ENCODE measurements at regions not wholly inside any gene's neighbourhood (a gene's known extent, or its start where the extent isn't known, plus 50 kb on each side); places are given as distances from the start of the nearest gene placed in this dataset.

GRCh38 chr15:72998226-72998625, 54.0 kb upstream of the NEO1 start:
- ATAC-seq (ENCODE audit: low read depth), result no peak
- Histone ChIP-seq H3K4me2 (replicated peaks; ENCODE audit: low read depth, low read length, poor library complexity, severe bottlenecking) (no peak overlapping the region), H3K9me3 (ENCODE audit: control extremely low read depth in 1 of 3, control insufficient read depth in 2 of 3, insufficient read depth in 1 of 3, low read length in 2 of 3) (no peaks in the 10 kb centered on the region), H3K36me3 (replicated peaks in 1 of 2; ENCODE audit: control extremely low read depth in 1 of 2, control insufficient read depth in 1 of 2, extremely low read depth in 1 of 2, insufficient read depth in 2 of 2, low read length in 1 of 2) (no peaks in the 10 kb centered on the region), H3K9ac (ENCODE audit: low read length) (no peak overlapping the region), H3K4me3 (ENCODE audit: control extremely low read depth in 1 of 5, extremely low read depth in 1 of 5, insufficient read depth in 1 of 5, low read depth in 2 of 5, low read length in 4 of 5) (no peak overlapping the region), H2AFZ (ENCODE audit: insufficient read depth, low read depth, low read length, poor library complexity, severe bottlenecking) (no peak overlapping the region), H4K20me1 (ENCODE audit: control insufficient read depth, insufficient read depth, low read length, poor library complexity, severe bottlenecking) (no peaks in the 10 kb centered on the region), H3K27ac (ENCODE audit: low read length in 2 of 2) (no peak overlapping the region), H3K4me1 (ENCODE audit: control insufficient read depth in 2 of 2, insufficient read depth in 2 of 2, low read length in 2 of 2) (no peaks in the 10 kb centered on the region), H3K27me3 (replicated peaks in 1 of 4; ENCODE audit: control extremely low read depth in 1 of 4, control insufficient read depth in 3 of 4, insufficient read depth in 4 of 4, low read length in 3 of 4) (peaks cover 0 to 3% (median 0%) of the 10 kb centered on the region in 4 experiments), H3K79me2 (ENCODE audit: control insufficient read depth, insufficient read depth, low read length) (no peaks in the 10 kb centered on the region)
- intact Hi-C loops (cut with micrococcal nuclease), result no loop called here
- POLR2A ChIA-PET, result no interaction called here
- 85% methylated on average over 5 of the region's 7 CpGs for WGBS (ENCODE audit: insufficient coverage)
- Mint-ChIP-seq H3K27me3 (peaks cover 20% of the 10 kb centered on the region), H3K27ac (no peak overlapping the region), H3K4me1 (no peaks in the 10 kb centered on the region), H3K4me3 (no peak overlapping the region), H3K9me3 (ENCODE audit: insufficient read depth) (no peaks in the 10 kb centered on the region)
- CTCF ChIA-PET, result interaction anchor here (1.6 kb wide), 1 partner anchor 276 kb away, joined by 4 read pairs; no protein-coding TSS in a partner anchor
- DNase-seq, result no peak
- TF ChIP-seq EZH2 (IDR thresholded peaks at IDR 0.05; ENCODE audit: borderline replicate concordance, insufficient read depth, low read depth, low read length, poor library complexity, severe bottlenecking) (no peak), CTCF (IDR thresholded peaks at IDR 0.05) (no peak)

- Histone ChIP-seq H3K79me2 (ENCODE audit: control insufficient read depth, insufficient read depth, low read length) (no peaks in the 10 kb centered on the region), H2AFZ (ENCODE audit: insufficient read depth, low read depth, low read length, poor library complexity, severe bottlenecking) (no peak overlapping the region), H4K20me1 (ENCODE audit: control insufficient read depth, insufficient read depth, low read length, poor library complexity, severe bottlenecking) (no peaks in the 10 kb centered on the region), H3K4me1 (ENCODE audit: control insufficient read depth in 2 of 2, insufficient read depth in 2 of 2, low read length in 2 of 2) (no peaks in the 10 kb centered on the region), H3K36me3 (replicated peaks in 1 of 2; ENCODE audit: control extremely low read depth in 1 of 2, control insufficient read depth in 1 of 2, extremely low read depth in 1 of 2, insufficient read depth in 2 of 2, low read length in 1 of 2) (no peaks in the 10 kb centered on the region), H3K4me3 (ENCODE audit: control extremely low read depth in 1 of 5, extremely low read depth in 1 of 5, insufficient read depth in 1 of 5, low read depth in 2 of 5, low read length in 4 of 5) (no peak overlapping the region), H3K9me3 (ENCODE audit: control extremely low read depth in 1 of 3, control insufficient read depth in 2 of 3, insufficient read depth in 1 of 3, low read length in 2 of 3) (no peaks in the 10 kb centered on the region), H3K9ac (ENCODE audit: low read length) (no peak overlapping the region), H3K4me2 (replicated peaks; ENCODE audit: low read depth, low read length, poor library complexity, severe bottlenecking) (no peak overlapping the region), H3K27me3 (replicated peaks in 1 of 4; ENCODE audit: control extremely low read depth in 1 of 4, control insufficient read depth in 3 of 4, insufficient read depth in 4 of 4, low read length in 3 of 4) (no peaks in the 10 kb centered on the region), H3K27ac (ENCODE audit: low read length in 2 of 2) (no peak overlapping the region)
- H3K4me1 Mint-ChIP-seq, result no peaks in the 10 kb centered on the region
- no peak for TF ChIP-seq EZH2 (IDR thresholded peaks at IDR 0.05; ENCODE audit: borderline replicate concordance, insufficient read depth, low read depth, low read length, poor library complexity, severe bottlenecking)
- TF ChIP-seq CTCF (IDR thresholded peaks at IDR 0.05), result no peak
- 100% methylated on average over 2 of the region's 2 CpGs for WGBS (ENCODE audit: insufficient coverage)
- DNase-seq (no peak), ATAC-seq (ENCODE audit: low read depth) (no peak)
- CTCF ChIA-PET, result no interaction called here
- no peak overlapping the region for H3K27ac Mint-ChIP-seq
- POLR2A ChIA-PET, result no interaction called here
- H3K4me3 Mint-ChIP-seq, result no peak overlapping the region
- H3K27me3 Mint-ChIP-seq, result peaks cover 15% of the 10 kb centered on the region
- intact Hi-C loops (cut with micrococcal nuclease), result no loop called here
- H3K9me3 Mint-ChIP-seq (ENCODE audit: insufficient read depth), result no peaks in the 10 kb centered on the region
Observed at GRCh38 chr15:72995849-72996248, 56.4 kb upstream of the NEO1 start.

Measured in B cell (primary cell).